SKM-1 treated with dmso at 0.1 percent for 144 hours (cell line): ENCODE measurements at regions not wholly inside any gene's neighbourhood (a gene's known extent, or its start where the extent isn't known, plus 50 kb on each side); places are given as distances from the start of the nearest gene placed in this dataset.

Experiments
- DNase-seq: peaks from one replicate; lab custom pipeline; 2025; ENCODE audit not compliant: unreplicated experiment; lab: John Stamatoyannopoulos, UW

DNA sequence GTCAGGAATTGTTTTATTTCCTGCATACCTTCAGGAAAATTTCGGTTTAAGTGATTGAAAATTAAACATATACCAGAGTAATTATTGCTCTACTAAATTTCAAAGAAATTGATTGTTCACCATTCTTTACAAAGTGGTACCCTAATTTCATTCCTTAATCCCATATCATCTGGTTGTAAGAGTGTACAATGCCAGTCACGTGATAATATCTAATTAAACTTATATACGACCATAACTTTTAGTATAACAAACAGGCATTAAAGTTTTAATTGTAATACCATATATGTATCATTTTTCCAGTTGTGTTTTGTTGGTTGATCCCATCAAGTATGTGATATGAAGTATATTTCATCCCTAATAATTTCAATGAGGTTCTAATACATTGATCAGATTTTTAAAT is 74.8 kb upstream of the PLSCR5 start:
- DNase-seq = no peak

DNA sequence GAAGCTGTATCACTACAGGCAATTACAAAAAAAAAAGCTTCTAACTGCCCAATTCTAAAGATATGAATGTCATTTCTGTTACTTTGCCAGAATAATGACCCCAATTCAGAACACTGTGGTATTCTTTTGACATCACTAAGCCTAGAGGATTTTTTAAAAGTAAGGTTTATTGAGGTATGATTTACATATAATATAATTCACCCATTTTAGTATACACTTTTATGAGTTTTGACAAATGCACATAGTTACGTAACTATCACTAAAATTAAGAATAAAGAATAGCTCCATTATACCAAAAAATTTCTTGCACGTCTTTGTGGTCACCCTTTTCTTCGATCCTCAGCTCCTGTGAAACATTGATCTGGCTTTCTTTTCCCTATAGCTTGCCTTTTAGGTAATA is 74.0 kb upstream of the PLSCR5 start:
- DNase-seq = no peak

DNA sequence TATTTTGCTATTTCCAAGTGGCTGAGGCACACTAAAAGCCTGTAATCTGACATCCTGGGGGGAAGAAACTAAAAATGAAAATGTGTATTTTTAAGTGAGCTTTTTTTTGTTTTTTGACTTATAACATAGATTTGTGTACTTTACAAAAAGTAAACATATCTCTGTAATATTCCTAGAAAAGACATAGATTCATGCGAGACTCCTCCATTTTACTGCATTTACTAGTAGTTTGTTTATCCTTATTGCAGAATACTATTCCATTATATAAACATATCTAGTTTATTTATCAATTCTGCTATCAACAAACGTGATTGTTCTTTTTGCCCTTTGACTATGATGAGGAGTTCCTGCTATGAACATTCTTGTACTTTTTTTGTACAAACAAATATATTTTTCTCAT is 67.8 kb upstream of the PLSCR5 start:
- DNase-seq = no peak

DNA sequence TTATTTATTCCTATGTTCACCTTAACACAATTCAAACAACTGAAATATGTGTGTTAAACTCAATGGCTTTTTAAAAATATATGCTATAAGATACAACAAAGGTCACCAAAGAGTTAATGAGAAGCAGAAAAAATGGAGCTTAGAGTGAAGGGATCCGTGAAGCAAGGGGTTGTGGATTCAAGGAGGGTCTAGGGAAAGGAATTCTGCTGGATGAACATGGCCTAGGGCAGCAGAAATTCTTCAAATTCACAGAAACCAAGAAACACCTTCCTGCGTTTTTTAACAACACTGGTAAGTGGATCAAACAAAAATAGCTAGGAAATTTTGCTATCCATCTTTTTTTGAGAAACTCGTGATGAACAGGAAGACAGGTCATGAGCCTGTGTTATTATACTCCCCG is 59.3 kb upstream of the PLSCR5 start:
- no peak for DNase-seq

DNA sequence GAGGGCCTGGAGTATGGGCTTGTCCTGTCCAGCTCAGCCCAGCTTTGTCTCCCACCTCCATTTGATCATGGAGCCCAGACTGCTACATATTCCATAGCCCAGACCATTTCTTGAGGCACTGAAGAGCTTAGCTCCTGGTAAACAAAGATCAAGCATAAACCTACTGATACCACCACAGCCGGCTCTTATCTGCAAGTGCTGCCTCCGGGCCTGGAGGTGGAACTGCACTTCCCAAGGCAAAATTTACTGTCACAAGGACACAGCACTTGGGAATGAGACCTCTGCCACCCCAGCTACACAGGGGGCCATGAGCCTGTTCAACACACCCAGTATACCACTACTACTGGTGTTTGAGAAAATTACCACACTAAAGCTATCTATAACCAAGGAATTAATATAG is 53.7 kb upstream of the PLSCR5 start:
- DNase-seq = no peak

DNA sequence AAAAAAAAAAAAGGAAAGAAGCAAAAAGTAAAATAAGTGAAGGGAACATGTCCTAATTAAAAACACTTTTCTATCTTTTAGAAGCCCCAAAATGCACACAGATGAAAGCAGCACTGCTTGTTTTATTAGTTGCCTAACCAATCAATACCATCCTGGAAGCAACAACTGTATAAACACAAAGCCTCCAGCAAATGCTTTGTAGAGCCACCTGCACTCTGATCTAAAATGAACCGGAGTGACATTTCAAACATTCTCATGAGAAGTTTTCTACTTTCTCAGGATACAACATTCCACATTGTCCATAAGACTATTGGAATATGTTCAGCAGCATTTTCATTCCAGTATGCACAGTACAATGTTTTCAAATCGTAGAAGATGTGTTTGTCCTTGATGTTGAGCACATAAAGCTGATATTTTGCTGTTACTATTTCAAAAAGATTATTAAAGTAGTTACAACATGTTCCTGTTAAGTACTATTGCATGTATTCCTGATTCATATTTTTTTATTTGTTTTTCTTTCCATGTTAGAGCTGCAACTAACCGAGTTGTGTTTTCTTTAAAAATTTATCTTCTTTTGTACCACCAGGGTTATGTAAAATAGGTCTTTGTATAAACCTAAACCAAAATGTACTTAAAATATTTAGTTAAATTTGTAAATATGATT is 50.3 kb upstream of the PLSCR5 start:
- no peak for DNase-seq
